Esophagus muscularis mucosa (tissue), 4 donors: ENCODE measurements at regions not wholly inside any gene's neighbourhood (a gene's known extent, or its start where the extent isn't known, plus 50 kb on each side); places are given as distances from the start of the nearest gene placed in this dataset.

ENCODE experiments used
- DNase-seq: peaks from one replicate; pipeline ENCODE4 v3.0.0-alpha.2; 2017; ENCODE audit errors: extremely low spot score
- H3K27ac ChIP-seq, 4 donors: fragments of 200-600 bp; sonication (generic); replicated peaks in 1 of 4; 1 replicate in 3 of 4; 2 replicates in 1 of 4; pipeline ENCODE4 v1.5.1; 2016 to 2019; ENCODE audit warnings: mild to moderate bottlenecking in 1 of 4
- H3K27me3 ChIP-seq, 4 donors: fragments of 200-600 bp; sonication (generic); one replicate each; pipeline versions ENCODE4 v1.5.1 to v1.6.0; 2016 to 2019
- H3K36me3 ChIP-seq, 4 donors: fragments of 200-600 bp; sonication (generic); one replicate each; pipeline ENCODE4 v1.5.1; 2016 to 2019
- H3K4me1 ChIP-seq, 4 donors: fragments of 200-600 bp; sonication (generic); one replicate each; pipeline ENCODE4 v1.5.1; 2016 to 2019
- H3K4me3 ChIP-seq, 4 donors: fragments of 200-600 bp; sonication (generic); 1 replicate in 2 of 4; 2 replicates in 2 of 4; pipeline ENCODE4 v1.5.1; 2016 to 2019; ENCODE audit warnings: mild to moderate bottlenecking in 4 of 4, moderate library complexity in 1 of 4
- H3K9me3 ChIP-seq, 4 donors: fragments of 200-600 bp; sonication (generic); 1 replicate in 3 of 4; 2 replicates in 1 of 4; pipeline ENCODE4 v1.5.1; 2016 to 2019
- CTCF ChIP-seq, 3 experiments: fragments of 200-600 bp in 2 of 3; fragments of 450-650 bp in 1 of 3; sonication (generic) in 2 of 3; IDR thresholded peaks; one replicate each; pipeline ENCODE4 v1.5.1; 2017 to 2019; ENCODE audit warnings: antibody characterized with exemption in 3 of 3, mild to moderate bottlenecking in 2 of 3, moderate library complexity in 1 of 3
- EP300 ChIP-seq: sonication (generic); formaldehyde crosslinking; IDR thresholded peaks from one replicate; pipeline ENCODE4 v1.6.1; 2017; ENCODE audit warnings: antibody characterized with exemption
- POLR2A ChIP-seq: fragments of 450-650 bp; IDR thresholded peaks from one replicate; pipeline ENCODE4 v1.6.1; 2017; ENCODE audit warnings: antibody characterized with exemption, moderate library complexity, mild to moderate bottlenecking, low read depth
- POLR2AphosphoS5 ChIP-seq, 2 donors: sonication (generic); formaldehyde crosslinking; IDR thresholded peaks; one replicate each; pipeline ENCODE4 v1.6.1; 2017; ENCODE audit warnings: antibody characterized with exemption in 2 of 2
- WGBS: methylation state at CpG from one replicate; pipeline ENCODE4 v1.1.5; 2018; 5-methylcytosine and 5-hydroxymethylcytosine counted together
- intact Hi-C: fragments of 100-400 bp; cut with DNase I; formaldehyde crosslinking; loops from one replicate; pipeline ENCODE4 v1.15.1; 2023

DNA sequence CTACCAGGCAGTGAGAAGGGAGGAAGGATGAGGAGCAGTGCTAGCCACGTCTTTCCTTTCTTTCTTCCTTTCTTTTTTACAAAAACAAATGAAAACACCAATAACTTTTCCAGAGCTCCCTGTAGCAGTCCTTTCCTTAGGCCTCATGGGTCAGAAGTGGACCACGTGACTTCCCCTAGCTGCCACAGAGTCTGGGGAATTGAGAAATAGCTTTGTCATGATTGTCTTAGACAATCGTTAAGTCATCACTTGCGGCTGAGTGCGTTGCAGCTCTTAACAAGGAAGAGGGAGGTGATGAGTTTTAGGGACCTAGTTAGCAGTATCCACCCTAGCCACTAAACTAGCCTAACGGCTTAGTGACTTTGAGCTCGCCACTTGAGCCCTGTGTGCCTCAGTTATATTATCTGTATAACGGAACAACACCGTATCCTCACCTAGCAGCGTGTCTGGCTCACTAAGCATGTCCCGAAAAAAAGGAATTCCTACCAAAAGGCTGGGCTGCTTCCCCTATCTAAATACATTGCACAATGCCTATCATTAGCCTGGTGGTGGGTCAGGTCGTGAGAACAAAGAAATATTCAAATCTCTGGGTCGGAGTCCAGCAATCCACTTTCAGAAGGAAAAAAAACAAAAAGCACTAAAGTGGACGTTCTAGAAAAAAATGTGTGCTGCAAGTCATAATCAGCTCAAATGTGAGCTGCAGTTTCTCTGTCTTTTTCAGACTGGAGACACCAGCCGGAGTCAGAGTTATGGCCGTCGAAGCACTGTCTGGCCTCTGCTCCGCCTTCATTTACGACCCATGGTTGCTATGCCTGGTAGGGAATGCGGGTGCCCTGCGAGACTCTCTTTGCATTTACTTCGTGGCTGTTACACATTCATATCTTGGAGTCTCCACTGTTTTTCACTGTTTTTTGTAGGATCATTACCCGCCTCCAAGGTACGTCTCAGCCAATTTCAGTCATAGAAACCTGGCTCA is 338.5 kb upstream of the FOXK1 start:
- TF ChIP-seq CTCF (IDR thresholded peaks at IDR 0.05) (no peak), POLR2A (no peak)
- intact Hi-C loops, result no loop called here
- DNase-seq, result no peak
- no peak overlapping the region for H3K4me3 ChIP-seq
- no peaks in the 10 kb centered on the region for H3K4me1 ChIP-seq
- peaks cover 0 to 23% (median 13%) of the 10 kb centered on the region in 4 donors for H3K9me3 ChIP-seq
- H3K27ac ChIP-seq, result no peak overlapping the region
- H3K27me3 ChIP-seq, result peaks cover 0 to 10% (median 0%) of the 10 kb centered on the region in 4 donors
- no peaks in the 10 kb centered on the region for H3K36me3 ChIP-seq
- WGBS, result 82% methylated on average over 24 of the region's 24 CpGs

DNA sequence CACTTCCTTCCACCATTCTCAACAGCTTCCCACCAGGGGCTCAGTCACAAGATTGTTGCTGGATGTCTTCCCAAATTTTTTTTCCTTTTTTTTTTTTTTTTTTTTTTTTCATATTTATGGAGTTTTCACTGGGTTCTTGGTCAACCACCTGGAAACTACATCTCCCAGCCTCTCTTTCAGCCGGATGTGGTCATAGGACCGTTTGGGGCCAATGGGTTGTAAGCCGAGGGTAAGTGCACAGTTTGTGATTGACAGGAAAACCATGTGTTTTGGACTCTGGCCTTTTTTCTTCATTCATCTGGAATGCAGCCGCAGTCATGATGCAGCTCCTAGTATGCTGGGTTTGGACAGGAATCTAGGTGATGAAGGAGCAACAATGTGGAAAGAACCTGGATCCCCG is 337.1 kb upstream of the FOXK1 start:
- intact Hi-C loops, result no loop called here
- DNase-seq, result no peak
- WGBS, result 86% methylated on average over 5 of the region's 5 CpGs
- peaks cover 0 to 23% (median 13%) of the 10 kb centered on the region in 4 donors for H3K9me3 ChIP-seq
- TF ChIP-seq POLR2A, result no peak
- TF ChIP-seq CTCF (IDR thresholded peaks at IDR 0.05), result no peak
- TF ChIP-seq EP300, result no peak
- no peak for TF ChIP-seq POLR2AphosphoS5 (IDR thresholded peaks at IDR 0.05)
- H3K27me3 ChIP-seq, result peaks cover 0 to 13% (median 0%) of the 10 kb centered on the region in 4 donors
- H3K36me3 ChIP-seq, result no peaks in the 10 kb centered on the region
- H3K4me1 ChIP-seq, result no peaks in the 10 kb centered on the region
- H3K27ac ChIP-seq, result no peak overlapping the region
- no peak overlapping the region for H3K4me3 ChIP-seq

GRCh38 chr7:4352069-4352468 is 330.0 kb upstream of the FOXK1 start:
- peaks cover 0 to 15% (median 10%) of the 10 kb centered on the region in 4 donors for H3K9me3 ChIP-seq
- WGBS, result 87% methylated on average over 1 of the region's 1 CpG
- peaks cover 0 to 12% (median 0%) of the 10 kb centered on the region in 4 donors for H3K27me3 ChIP-seq
- no peaks in the 10 kb centered on the region for H3K36me3 ChIP-seq
- no peak overlapping the region for H3K27ac ChIP-seq
- H3K4me1 ChIP-seq, result no peaks in the 10 kb centered on the region
- intact Hi-C loops, result no loop called here
- no peak overlapping the region for H3K4me3 ChIP-seq
- DNase-seq, result no peak
- TF ChIP-seq POLR2A (no peak), EP300 (no peak), CTCF (IDR thresholded peaks at IDR 0.05) (no peak), POLR2AphosphoS5 (IDR thresholded peaks at IDR 0.05) (no peak)

DNA sequence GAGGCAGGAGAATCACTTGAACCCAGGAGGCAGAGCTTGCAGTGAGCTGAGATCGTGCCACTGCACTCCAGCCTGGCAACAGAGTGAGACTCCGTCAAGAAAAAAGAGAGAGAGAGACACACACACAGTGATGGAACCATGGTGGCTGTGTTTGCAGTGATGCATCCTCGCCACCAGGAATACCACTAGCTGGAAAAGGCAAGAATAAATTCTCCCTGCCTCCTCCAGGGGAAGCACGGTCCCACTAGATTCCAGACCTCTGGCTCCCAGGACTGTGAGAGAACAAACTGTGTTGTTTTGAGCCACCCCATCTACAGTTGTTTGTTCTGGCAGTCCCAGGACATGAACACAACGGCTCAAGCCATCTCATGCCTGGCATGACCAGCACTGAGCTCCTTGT is 320.3 kb upstream of the FOXK1 start:
- Histone ChIP-seq H3K4me1 (no peaks in the 10 kb centered on the region), H3K4me3 (no peak overlapping the region), H3K27ac (no peak overlapping the region), H3K9me3 (peaks cover 0 to 3% (median 0%) of the 10 kb centered on the region in 4 donors), H3K27me3 (peaks cover 0 to 11% (median 0%) of the 10 kb centered on the region in 4 donors), H3K36me3 (no peaks in the 10 kb centered on the region)
- DNase-seq, result no peak
- intact Hi-C loops, result no loop called here
- 82% methylated on average over 5 of the region's 5 CpGs for whole genome bisulfite sequencing
- TF ChIP-seq POLR2AphosphoS5 (IDR thresholded peaks at IDR 0.05) (no peak), CTCF (IDR thresholded peaks at IDR 0.05) (no peak), EP300 (no peak), POLR2A (no peak)
